ENCODE measurements at regions not wholly inside any gene's neighbourhood (a gene's known extent, or its start where the extent isn't known, plus 50 kb on each side); places are given as distances from the start of the nearest gene placed in this dataset.

DNA sequence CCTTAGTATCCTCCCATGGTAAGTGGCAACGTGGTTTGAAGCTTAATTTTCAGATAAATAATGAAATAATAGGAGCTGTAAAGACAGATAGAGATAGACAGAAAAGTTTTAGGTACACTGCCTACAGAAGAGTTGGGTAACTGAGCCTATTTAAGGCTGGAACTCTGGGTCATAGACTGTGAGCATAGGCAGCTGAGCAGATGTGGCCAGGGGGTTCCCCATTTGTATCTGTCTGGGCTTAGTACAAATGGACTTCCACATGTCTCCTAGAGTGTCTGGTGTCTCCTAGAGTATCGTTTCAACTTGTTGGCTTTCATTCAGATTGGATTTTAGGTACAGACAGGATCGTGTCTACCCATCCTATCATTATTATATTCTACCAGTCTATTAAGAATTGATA, 649.8 kb downstream of the DHX35 start:
- Histone ChIP-seq H3K9me2 (replicated peaks; ENCODE audit: insufficient read depth) (no peaks in the 10 kb centered on the region), H4K20me1 (ENCODE audit: insufficient read depth, poor library complexity, severe bottlenecking) (no peaks in the 10 kb centered on the region), H3K4me1 (ENCODE audit: insufficient read depth) (no peaks in the 10 kb centered on the region), H3K4me2 (no peak overlapping the region), H3K27ac (no peak overlapping the region), H3K27me3 (no peaks in the 10 kb centered on the region), H3K79me2 (no peaks in the 10 kb centered on the region), H3K36me3 (replicated peaks; ENCODE audit: insufficient read depth, low read depth) (no peaks in the 10 kb centered on the region), H3K9me3 (ENCODE audit: low read depth) (no peaks in the 10 kb centered on the region), H3K4me3 (no peak overlapping the region), H2AFZ (no peak overlapping the region)
- no peak for DNase-seq (ENCODE audit: low spot score)
- TF ChIP-seq EZH2phosphoT487 (IDR thresholded peaks at IDR 0.05; ENCODE audit: low read depth, severe bottlenecking, unreplicated experiment) (no peak), EZH2 (IDR thresholded peaks at IDR 0.05; ENCODE audit: borderline replicate concordance) (no peak)
- TF ChIP-seq, protein P1, sequence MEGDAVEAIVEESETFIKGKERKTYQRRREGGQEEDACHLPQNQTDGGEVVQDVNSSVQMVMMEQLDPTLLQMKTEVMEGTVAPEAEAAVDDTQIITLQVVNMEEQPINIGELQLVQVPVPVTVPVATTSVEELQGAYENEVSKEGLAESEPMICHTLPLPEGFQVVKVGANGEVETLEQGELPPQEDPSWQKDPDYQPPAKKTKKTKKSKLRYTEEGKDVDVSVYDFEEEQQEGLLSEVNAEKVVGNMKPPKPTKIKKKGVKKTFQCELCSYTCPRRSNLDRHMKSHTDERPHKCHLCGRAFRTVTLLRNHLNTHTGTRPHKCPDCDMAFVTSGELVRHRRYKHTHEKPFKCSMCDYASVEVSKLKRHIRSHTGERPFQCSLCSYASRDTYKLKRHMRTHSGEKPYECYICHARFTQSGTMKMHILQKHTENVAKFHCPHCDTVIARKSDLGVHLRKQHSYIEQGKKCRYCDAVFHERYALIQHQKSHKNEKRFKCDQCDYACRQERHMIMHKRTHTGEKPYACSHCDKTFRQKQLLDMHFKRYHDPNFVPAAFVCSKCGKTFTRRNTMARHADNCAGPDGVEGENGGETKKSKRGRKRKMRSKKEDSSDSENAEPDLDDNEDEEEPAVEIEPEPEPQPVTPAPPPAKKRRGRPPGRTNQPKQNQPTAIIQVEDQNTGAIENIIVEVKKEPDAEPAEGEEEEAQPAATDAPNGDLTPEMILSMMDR (IDR thresholded peaks at IDR 0.05; ENCODE audit: poor library complexity) = no peak
- 85% methylated on average over 3 of the region's 3 CpGs for WGBS (ENCODE audit: low lambda C conversion rate, missing lambda C conversion rate)

DNA sequence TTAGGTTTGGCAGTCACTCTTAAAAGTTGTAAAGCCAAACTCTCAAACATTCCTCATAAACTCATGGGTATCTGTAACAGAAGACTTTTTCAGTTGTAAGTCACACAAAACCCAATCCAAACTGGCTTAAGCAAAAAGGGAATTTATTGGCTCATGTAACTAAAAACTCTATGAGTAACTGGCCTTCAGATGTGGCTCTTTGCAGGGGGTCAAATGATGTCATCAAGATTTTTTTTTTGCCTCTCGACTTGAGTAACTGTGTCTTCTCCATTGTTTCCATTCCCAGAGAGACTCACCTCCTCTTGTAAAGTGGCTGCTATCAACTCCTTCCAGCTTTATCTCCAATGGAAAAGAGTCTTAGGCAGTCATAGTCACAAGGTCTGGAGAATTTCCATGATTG, 645.0 kb downstream of the DHX35 start:
- no peaks in the 10 kb centered on the region for H3K79me2 ChIP-seq
- H3K9me3 ChIP-seq (ENCODE audit: low read depth) = no peaks in the 10 kb centered on the region
- DNase-seq (ENCODE audit: low spot score) = no peak
- no peaks in the 10 kb centered on the region for H3K36me3 ChIP-seq (replicated peaks; ENCODE audit: insufficient read depth, low read depth)
- 30% methylated on average over 1 of the region's 1 CpG for WGBS (ENCODE audit: low lambda C conversion rate, missing lambda C conversion rate)
- H3K27ac ChIP-seq = no peak overlapping the region
- H3K4me3 ChIP-seq = no peak overlapping the region
- no peaks in the 10 kb centered on the region for H3K9me2 ChIP-seq (replicated peaks; ENCODE audit: insufficient read depth)
- H2AFZ ChIP-seq = no peak overlapping the region
- TF ChIP-seq, protein P1 (IDR thresholded peaks at IDR 0.05; ENCODE audit: poor library complexity) = no peak
- TF ChIP-seq EZH2phosphoT487 (IDR thresholded peaks at IDR 0.05; ENCODE audit: low read depth, severe bottlenecking, unreplicated experiment) (no peak), EZH2 (IDR thresholded peaks at IDR 0.05; ENCODE audit: borderline replicate concordance) (no peak)
- H3K4me2 ChIP-seq = no peak overlapping the region
- H4K20me1 ChIP-seq (ENCODE audit: insufficient read depth, poor library complexity, severe bottlenecking) = no peaks in the 10 kb centered on the region
- no peaks in the 10 kb centered on the region for H3K4me1 ChIP-seq (ENCODE audit: insufficient read depth)
- H3K27me3 ChIP-seq = no peaks in the 10 kb centered on the region

DNA sequence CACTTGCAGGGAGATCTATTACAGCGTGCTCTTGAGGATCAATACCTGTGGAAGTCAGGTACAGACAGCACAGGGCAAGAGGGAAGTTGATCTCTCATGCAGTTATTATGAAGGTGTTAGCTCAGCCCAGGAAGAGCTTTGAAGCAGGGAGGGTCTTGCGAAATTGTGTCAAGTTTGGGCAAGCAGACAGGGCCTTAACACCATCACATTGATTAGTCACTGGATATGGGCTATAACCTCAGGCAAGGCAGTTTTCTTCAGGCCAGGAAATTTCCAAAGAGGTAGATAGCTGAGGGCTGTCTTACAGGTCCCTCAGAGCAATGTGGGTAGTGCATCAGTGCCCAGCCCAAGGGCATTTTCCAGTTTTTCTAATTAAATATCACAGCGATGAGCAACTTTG, 643.8 kb downstream of the DHX35 start:
- no peak for DNase-seq (ENCODE audit: low spot score)
- Histone ChIP-seq H3K27ac (no peak overlapping the region), H2AFZ (no peak overlapping the region), H3K9me3 (ENCODE audit: low read depth) (no peaks in the 10 kb centered on the region), H3K4me3 (no peak overlapping the region), H3K79me2 (no peaks in the 10 kb centered on the region), H3K4me1 (ENCODE audit: insufficient read depth) (no peaks in the 10 kb centered on the region), H3K9me2 (replicated peaks; ENCODE audit: insufficient read depth) (no peaks in the 10 kb centered on the region), H3K27me3 (no peaks in the 10 kb centered on the region), H4K20me1 (ENCODE audit: insufficient read depth, poor library complexity, severe bottlenecking) (no peaks in the 10 kb centered on the region), H3K36me3 (replicated peaks; ENCODE audit: insufficient read depth, low read depth) (no peaks in the 10 kb centered on the region), H3K4me2 (no peak overlapping the region)
- TF ChIP-seq, protein P1 (IDR thresholded peaks at IDR 0.05; ENCODE audit: poor library complexity) = no peak
- no peak for TF ChIP-seq EZH2phosphoT487 (IDR thresholded peaks at IDR 0.05; ENCODE audit: low read depth, severe bottlenecking, unreplicated experiment)
- TF ChIP-seq EZH2 (IDR thresholded peaks at IDR 0.05; ENCODE audit: borderline replicate concordance) = no peak
- 94% methylated on average over 3 of the region's 3 CpGs for WGBS (ENCODE audit: low lambda C conversion rate, missing lambda C conversion rate)

DNA sequence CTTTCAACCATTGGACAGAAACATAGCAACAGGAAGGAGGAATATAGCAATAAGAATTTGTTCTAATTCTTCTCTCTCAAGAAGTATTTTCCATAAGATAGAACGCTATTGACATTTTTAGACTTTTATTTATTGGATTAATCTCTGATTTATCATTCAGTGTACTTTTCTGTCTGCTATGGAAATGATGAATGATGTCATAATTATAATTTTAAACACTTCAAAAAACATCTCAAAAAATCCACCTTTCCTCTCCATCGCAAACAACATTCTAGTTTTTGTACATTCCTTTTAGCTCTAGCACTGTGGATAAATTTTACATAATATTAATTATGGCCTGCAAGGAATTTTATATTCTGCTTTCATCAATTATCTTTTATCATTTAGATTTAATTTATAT, 643.2 kb downstream of the DHX35 start:
- no peak for DNase-seq (ENCODE audit: low spot score)
- H2AFZ ChIP-seq = no peak overlapping the region
- no peaks in the 10 kb centered on the region for H3K27me3 ChIP-seq
- H3K79me2 ChIP-seq = no peaks in the 10 kb centered on the region
- 95% methylated on average over 2 of the region's 2 CpGs for WGBS (ENCODE audit: low lambda C conversion rate, missing lambda C conversion rate)
- H4K20me1 ChIP-seq (ENCODE audit: insufficient read depth, poor library complexity, severe bottlenecking) = no peaks in the 10 kb centered on the region
- no peaks in the 10 kb centered on the region for H3K4me1 ChIP-seq (ENCODE audit: insufficient read depth)
- no peak overlapping the region for H3K27ac ChIP-seq
- TF ChIP-seq, protein P1 (IDR thresholded peaks at IDR 0.05; ENCODE audit: poor library complexity) = no peak
- TF ChIP-seq EZH2 (IDR thresholded peaks at IDR 0.05; ENCODE audit: borderline replicate concordance) (no peak), EZH2phosphoT487 (IDR thresholded peaks at IDR 0.05; ENCODE audit: low read depth, severe bottlenecking, unreplicated experiment) (no peak)
- no peaks in the 10 kb centered on the region for H3K36me3 ChIP-seq (replicated peaks; ENCODE audit: insufficient read depth, low read depth)
- H3K4me2 ChIP-seq = no peak overlapping the region
- no peaks in the 10 kb centered on the region for H3K9me2 ChIP-seq (replicated peaks; ENCODE audit: insufficient read depth)
- no peak overlapping the region for H3K4me3 ChIP-seq
- no peaks in the 10 kb centered on the region for H3K9me3 ChIP-seq (ENCODE audit: low read depth)
